Activated T-cell treated with anti-CD3 and anti-CD28 coated beads, Interleukin-2, amount 50 U/mL, for 24 hours (primary cell): ENCODE measurements at regions not wholly inside any gene's neighbourhood (a gene's known extent, or its start where the extent isn't known, plus 50 kb on each side); places are given as distances from the start of the nearest gene placed in this dataset.

Source experiments
- DNase-seq: peaks from one replicate; pipeline ENCODE4 v3.0.0-alpha.2; 2020
- H3K27ac Mint-ChIP-seq: 2 replicates; pipeline ENCODE4 v1.8.0; 2020; ENCODE audit warnings: mild to moderate bottlenecking, mixed read lengths
- H3K27me3 Mint-ChIP-seq: 2 replicates; pipeline ENCODE4 v1.8.0; 2020; ENCODE audit warnings: mixed read lengths
- H3K36me3 Mint-ChIP-seq: 2 replicates; pipeline ENCODE4 v1.8.0; 2020; ENCODE audit warnings: low read depth, mixed read lengths
- H3K4me1 Mint-ChIP-seq: 2 replicates; pipeline ENCODE4 v1.8.0; 2020; ENCODE audit warnings: low read depth, mixed read lengths
- H3K4me3 Mint-ChIP-seq: 2 replicates; pipeline ENCODE4 v1.8.0; 2020; ENCODE audit warnings: mild to moderate bottlenecking, moderate library complexity, mixed read lengths
- H3K9me3 Mint-ChIP-seq: 2 replicates; pipeline ENCODE4 v1.8.0; 2020; ENCODE audit warnings: mixed read lengths

DNA sequence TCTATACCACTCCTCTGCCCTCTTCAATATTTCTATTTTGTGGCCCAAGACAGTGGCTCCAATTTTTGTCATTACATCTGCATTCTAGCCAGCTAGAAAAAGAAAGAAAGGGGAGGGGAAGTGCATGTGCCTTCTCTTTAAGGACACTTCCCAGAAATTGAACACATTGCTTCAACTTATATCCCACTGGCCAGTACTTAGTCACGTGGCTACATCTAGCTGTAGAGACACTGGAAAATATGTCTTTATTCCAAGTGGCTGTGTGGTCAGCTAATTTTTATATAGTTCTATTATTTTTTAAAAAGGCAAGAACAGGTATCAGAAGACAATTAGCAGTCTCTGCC lies 200.4 kb downstream of the SNX19 start:
- no peak overlapping the region for H3K27ac Mint-ChIP-seq
- H3K4me3 Mint-ChIP-seq, result no peak overlapping the region
- DNase-seq, result no peak
- no peaks in the 10 kb centered on the region for H3K9me3 Mint-ChIP-seq
- no peaks in the 10 kb centered on the region for H3K36me3 Mint-ChIP-seq
- peaks cover 3% of the 10 kb centered on the region for H3K27me3 Mint-ChIP-seq
- H3K4me1 Mint-ChIP-seq, result no peaks in the 10 kb centered on the region

DNA sequence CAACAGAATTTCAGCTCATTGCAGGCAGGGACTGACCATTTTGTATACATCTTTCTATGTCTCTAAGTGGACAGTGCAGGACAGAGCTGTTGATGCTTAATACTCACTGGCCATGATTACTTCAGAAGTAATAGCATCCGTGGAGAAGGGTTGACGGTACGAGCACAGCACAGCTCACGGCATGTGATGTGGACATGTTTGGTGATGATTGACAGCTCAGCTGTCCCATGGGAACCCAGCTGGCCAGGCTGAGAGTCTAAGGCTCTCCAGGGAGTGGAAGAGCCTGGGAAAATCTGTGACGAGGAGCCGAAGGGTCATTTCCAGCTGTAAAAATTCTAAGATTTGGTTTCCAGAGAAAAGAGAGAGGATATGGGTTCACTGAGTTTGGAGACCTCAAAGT lies 198.2 kb downstream of the SNX19 start:
- Mint-ChIP-seq H3K4me3 (no peak overlapping the region), H3K9me3 (no peaks in the 10 kb centered on the region), H3K27me3 (peaks cover 3% of the 10 kb centered on the region), H3K4me1 (no peaks in the 10 kb centered on the region), H3K36me3 (no peaks in the 10 kb centered on the region), H3K27ac (no peak overlapping the region)
- no peak for DNase-seq

DNA sequence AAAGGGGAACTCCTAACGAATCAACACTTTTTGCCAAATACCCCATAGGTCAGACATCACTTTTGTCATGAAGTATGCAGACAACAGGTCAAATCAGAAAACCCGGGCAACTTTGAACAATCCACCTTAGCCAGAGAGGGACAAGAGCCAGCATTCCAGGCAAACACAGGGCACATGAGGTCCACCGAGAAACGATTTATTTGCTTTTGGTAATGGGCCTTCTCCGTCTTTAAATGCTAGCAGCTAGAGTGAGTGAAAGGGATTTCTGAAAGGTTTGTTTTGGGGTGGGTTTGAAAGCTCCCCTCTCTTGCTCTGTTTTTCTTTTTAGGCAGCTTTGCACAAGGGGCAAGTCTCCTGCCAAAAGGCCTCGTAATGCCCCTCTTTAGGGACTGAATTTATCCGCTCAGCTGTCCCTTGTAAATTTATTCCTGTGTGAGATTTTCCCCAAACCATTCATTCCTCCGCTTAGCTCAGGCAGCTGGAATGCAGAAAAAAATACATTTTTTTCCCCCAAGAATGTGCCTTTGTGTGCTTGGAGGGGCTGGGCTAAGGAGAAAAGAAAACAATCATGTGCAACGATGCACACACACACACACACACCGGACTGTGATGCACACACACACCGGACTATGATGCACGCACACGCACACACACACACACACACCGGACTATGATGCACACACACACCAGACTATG lies 196.9 kb downstream of the SNX19 start:
- H3K27ac Mint-ChIP-seq, result no peak overlapping the region
- H3K9me3 Mint-ChIP-seq, result no peaks in the 10 kb centered on the region
- no peaks in the 10 kb centered on the region for H3K36me3 Mint-ChIP-seq
- peaks cover 3% of the 10 kb centered on the region for H3K27me3 Mint-ChIP-seq
- DNase-seq, result no peak
- no peak overlapping the region for H3K4me3 Mint-ChIP-seq
- no peaks in the 10 kb centered on the region for H3K4me1 Mint-ChIP-seq

DNA sequence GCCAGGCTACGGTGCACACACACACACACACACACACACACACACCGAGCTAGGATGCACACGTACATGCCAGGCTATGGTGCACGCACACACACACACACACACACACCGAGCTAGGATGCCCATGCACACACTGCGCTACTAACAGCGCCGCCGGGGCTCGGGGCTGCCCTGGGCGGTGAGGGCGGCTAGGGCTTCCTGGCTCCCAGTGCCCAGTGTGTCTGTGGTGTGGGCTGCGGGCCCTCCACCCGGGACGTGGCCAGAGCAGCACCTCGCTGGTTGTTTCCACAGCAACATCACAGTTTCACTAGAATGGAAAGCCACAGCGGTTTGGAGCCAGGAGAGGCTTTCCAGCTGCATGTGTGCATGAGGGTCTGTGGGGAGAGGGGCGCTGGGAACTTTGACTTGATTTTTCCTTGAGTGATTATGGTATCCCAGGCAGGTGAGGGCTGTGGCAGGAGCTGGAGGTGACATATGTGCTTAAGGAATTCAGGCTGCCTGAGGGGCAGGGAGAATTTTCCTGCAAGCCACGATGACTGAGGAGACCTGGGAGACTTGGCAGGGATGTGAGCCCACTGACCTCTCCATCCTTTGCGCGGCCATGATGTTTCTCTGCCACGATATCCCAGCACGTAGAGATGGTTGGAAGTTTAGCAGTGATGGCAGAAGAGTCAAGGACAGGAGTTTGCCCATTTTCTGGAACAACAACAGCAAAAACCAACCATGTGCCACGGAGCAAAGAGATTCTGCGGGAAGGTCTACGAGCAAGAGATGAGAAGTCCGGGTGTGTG lies 195.9 kb downstream of the SNX19 start:
- H3K27me3 Mint-ChIP-seq, result no peaks in the 10 kb centered on the region
- H3K9me3 Mint-ChIP-seq, result no peaks in the 10 kb centered on the region
- no peaks in the 10 kb centered on the region for H3K4me1 Mint-ChIP-seq
- H3K27ac Mint-ChIP-seq, result no peak overlapping the region
- no peak overlapping the region for H3K4me3 Mint-ChIP-seq
- no peak for DNase-seq
- H3K36me3 Mint-ChIP-seq, result no peaks in the 10 kb centered on the region

DNA sequence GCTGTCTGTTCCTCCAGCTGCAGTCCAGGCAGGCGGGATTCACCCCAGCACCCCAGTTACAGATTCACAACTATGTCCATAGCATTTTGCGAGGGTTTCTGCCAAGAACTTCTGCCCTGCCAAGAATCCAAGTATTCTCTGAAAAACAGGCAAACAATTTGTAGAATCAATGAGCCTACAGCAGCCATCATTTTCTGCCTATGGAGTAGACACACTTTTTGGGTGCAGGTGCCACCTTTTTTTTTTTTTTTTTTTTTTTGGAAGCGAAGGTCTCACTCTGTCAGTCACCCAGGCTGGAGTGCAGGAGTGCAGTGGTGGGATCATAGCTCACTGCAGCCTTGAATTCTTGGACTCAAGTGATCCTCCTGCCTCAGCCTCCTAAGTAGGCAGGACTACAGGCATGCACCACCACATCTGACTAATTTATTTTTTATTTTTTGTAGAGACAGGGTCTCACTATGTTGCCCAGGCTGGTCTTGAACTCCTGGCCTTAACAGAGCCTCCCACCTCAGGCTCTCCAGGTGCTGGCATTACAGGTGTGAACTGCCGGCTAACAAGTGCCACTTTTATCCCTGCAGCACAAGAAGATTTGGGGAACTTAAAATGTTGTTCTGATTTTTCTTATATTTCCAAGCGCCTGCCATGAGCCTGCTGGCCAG lies 195.1 kb downstream of the SNX19 start:
- Mint-ChIP-seq H3K27ac (no peak overlapping the region), H3K4me3 (no peak overlapping the region), H3K27me3 (no peaks in the 10 kb centered on the region), H3K36me3 (no peaks in the 10 kb centered on the region), H3K9me3 (no peaks in the 10 kb centered on the region), H3K4me1 (no peaks in the 10 kb centered on the region)
- no peak for DNase-seq

DNA sequence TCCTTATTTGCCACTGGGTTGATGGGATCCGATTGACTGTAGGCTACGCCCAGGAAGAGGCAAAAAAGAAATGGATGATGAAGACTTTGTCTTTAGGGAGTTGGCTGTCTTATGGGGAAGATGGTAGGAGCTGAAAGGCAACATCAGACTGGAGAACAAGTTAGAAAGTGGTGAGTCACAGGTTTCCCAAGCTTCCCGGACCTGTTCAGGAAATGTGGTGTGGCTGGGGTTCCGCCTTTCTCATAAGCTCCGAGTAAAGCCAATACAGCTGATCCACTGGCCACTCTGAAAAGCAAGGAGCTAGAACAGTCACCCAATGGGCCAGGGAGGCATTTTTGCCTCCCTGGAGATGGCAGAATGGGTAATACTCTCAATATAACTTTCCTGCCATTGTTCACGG lies 194.5 kb downstream of the SNX19 start:
- H3K4me3 Mint-ChIP-seq, result no peak overlapping the region
- H3K36me3 Mint-ChIP-seq, result no peaks in the 10 kb centered on the region
- no peak overlapping the region for H3K27ac Mint-ChIP-seq
- no peak for DNase-seq
- H3K27me3 Mint-ChIP-seq, result peaks cover 3% of the 10 kb centered on the region
- H3K9me3 Mint-ChIP-seq, result no peaks in the 10 kb centered on the region
- H3K4me1 Mint-ChIP-seq, result no peaks in the 10 kb centered on the region

DNA sequence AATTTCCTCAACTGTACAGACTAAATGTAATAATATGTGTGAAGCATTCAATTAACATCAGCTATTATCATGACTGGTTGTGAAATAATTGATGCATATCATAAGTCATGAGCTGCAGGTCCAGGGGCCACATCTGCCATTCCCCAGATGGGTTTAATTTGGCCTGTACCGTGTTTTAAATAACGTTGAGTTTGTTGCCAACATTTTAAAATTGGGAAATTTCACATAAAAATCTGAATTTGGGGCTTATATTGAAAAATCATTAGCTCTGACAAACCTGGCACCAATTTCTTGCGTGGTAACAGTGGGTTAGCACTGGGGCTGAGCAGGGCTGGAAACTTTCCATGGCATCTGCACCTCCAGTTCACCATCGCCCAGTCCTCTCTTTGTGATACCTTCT lies 193.9 kb downstream of the SNX19 start:
- Mint-ChIP-seq H3K4me3 (no peak overlapping the region), H3K4me1 (no peaks in the 10 kb centered on the region), H3K9me3 (no peaks in the 10 kb centered on the region), H3K27me3 (peaks cover 3% of the 10 kb centered on the region), H3K27ac (no peak overlapping the region), H3K36me3 (no peaks in the 10 kb centered on the region)
- no peak for DNase-seq

DNA sequence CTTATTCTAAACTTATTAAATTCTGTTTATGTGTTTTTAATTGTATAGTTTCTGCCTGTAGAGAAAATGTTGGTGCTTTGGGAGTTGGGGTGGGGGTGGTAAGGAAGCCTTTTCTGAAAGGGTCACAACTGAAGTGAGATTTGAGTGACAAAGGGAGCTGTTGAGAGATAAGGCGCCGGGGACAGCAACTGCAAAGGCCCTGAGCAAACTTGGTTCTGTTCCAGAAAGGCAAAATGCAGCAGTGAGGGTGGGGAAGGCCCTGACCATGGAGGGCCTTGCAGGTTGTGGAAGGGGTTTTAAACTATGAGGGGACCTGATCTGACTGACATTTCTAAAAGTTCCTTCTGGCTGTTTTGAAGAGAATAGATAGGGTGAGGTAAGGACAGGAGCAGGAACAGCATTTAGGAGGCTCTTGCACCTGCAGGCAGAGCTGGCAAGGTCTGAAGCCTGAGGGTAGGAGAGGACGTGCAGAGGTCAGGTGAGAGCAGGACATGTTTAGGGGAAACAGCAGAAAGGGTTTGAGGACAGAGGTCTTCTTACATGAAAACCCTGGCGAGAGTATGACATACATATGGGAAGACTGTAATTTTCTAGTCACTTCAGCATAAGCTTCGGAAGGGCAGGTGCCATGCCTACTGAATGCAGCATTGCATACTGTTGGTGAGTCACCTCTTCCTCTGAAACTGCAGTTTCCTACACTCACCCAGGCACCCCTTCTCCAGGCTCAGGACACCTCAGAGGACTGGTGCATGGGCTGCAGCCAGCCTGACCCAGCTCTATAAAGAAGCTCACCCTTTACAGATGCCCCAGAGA lies 190.7 kb downstream of the SNX19 start:
- Mint-ChIP-seq H3K4me3 (no peak overlapping the region), H3K27me3 (peaks cover 3% of the 10 kb centered on the region), H3K27ac (no peak overlapping the region), H3K9me3 (peaks cover 3% of the 10 kb centered on the region), H3K36me3 (no peaks in the 10 kb centered on the region), H3K4me1 (no peaks in the 10 kb centered on the region)
- DNase-seq, result no peak

DNA sequence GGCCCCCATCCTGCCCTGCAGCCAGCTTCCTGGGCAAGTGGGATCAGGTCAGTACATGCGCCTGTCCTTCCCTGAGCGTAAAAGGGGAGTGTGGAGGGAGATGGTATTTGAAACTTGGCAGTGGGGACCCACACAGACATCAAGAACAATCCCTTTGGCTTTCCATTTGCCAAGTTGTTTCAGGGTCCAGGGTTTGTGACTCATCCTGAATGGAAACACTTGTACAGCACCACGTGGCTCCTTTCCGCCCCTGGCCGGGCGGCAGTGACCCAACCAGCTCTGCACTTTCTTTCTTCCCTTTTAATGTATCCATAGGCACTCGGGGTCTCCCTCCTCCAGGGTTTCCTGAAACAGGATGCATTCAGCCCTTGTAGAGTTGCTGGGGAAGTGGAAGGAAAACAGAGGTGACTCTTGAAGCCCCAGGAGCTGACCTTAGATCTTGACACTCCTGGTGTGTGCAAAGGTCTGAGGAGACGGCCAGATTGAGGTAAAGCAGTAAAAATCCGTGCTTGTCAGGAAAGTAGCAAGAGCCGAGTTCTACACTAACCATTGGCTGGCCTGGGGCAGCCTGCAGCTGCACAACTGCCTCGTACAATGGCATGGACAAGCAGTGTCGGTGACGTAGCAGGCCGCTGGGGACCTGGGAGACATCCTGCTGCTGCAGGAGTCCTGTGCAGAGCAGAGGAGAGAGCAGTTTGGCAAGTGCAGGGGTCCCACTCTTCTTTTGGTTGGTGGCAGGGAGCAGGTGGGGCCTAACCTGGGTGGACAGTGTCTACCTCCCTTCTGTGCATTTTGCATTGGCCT lies 189.8 kb downstream of the SNX19 start:
- Mint-ChIP-seq H3K4me1 (no peaks in the 10 kb centered on the region), H3K27ac (no peak overlapping the region), H3K4me3 (no peak overlapping the region), H3K9me3 (peaks cover 5% of the 10 kb centered on the region), H3K27me3 (peaks cover 3% of the 10 kb centered on the region), H3K36me3 (no peaks in the 10 kb centered on the region)
- DNase-seq, result no peak

DNA sequence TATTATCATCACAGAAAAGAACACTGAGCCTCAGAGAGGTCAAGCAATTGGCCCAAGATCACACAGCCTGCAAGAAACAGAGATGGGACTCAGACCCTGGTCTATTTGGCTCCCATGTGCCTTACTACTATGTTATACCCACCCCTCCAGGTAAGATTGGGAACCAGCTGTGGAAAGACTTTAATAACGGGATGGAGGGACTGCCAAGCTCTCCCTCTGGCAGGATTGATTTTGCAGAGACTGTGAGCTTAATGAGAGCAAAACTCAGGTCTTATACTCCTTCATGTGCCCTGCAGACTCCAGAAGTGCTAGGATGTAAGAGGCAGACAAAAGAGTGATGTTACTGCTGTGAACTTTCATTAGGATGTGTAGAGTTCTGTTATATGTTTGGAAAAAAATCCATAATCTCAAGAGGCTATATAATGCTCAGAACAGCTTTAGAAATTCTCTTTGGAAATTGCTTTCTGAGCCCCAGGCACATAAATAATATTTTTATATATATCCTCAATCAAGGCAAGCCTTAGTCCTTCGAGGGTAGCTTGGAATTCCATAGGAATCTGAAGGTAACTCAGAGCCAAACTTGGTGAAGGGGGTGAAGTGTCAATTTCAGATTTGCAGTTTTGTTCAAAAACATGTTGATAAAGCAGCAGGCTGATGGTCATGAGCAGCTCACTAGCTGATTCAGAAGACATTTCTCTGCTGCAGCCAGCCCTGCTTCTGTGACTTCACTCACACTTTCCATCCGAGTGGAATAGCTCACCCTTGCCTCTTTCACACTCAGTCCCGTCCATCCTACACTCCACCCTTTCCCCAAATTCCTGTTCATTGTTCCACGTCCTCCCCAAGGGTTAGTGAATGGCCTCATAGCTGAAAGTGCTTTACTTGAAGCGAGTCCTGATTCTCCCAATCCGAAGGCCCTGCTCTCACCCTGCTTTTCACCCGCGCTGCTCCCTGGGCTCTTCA lies 188.8 kb downstream of the SNX19 start:
- H3K27ac Mint-ChIP-seq, result no peak overlapping the region
- peaks cover 5% of the 10 kb centered on the region for H3K9me3 Mint-ChIP-seq
- no peaks in the 10 kb centered on the region for H3K36me3 Mint-ChIP-seq
- DNase-seq, result no peak
- H3K4me1 Mint-ChIP-seq, result no peaks in the 10 kb centered on the region
- no peak overlapping the region for H3K4me3 Mint-ChIP-seq
- H3K27me3 Mint-ChIP-seq, result peaks cover 3% of the 10 kb centered on the region

DNA sequence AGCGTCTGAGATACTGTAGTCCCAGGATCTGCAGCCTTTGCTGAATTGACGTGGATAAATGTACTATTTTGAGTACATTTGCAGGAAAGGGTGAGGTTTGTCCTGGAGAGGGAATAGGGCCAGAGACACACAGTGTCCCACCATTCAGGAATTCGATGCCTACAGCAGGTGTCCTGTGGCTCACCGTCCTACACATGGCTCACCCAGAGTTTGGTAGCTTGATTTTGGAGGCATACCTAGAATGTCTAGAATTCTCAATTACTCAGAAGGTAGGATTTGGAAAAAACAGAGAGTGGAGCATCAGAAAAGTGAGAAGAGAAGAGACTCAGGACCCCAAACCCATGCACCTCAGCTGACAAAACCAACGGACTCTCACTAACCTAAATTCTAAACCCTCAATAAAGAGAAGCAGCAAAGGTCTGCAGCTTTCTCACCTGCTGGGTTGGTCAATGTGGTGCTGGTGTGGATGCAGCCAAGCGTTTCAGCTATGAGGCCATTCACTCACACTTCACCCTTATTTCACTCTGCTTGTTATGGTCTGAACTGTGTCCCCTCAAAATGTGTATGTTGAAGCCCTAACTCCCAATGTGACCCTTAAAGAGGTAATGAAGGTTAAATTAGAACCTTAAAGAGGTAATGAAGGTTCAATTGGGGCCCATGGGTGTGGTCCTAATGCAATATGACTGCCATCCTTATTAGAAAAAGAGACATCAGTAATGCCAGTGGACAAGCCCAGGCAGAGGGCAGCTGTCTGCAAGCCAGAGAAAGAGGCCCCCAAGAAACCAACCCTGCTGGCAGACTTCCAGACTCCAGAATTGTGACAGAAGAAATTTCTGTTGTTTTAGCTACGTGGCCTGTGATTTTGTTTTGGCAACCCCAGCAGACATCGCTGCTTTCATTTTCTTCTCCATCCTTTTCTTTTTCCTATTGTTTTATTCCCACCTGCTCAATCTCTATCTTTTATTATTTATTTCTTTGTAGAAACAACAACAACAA lies 187.8 kb downstream of the SNX19 start:
- Mint-ChIP-seq H3K36me3 (no peaks in the 10 kb centered on the region), H3K27me3 (peaks cover 3% of the 10 kb centered on the region), H3K4me3 (no peak overlapping the region), H3K9me3 (peaks cover 6% of the 10 kb centered on the region), H3K27ac (no peak overlapping the region), H3K4me1 (no peaks in the 10 kb centered on the region)
- DNase-seq, result no peak

DNA sequence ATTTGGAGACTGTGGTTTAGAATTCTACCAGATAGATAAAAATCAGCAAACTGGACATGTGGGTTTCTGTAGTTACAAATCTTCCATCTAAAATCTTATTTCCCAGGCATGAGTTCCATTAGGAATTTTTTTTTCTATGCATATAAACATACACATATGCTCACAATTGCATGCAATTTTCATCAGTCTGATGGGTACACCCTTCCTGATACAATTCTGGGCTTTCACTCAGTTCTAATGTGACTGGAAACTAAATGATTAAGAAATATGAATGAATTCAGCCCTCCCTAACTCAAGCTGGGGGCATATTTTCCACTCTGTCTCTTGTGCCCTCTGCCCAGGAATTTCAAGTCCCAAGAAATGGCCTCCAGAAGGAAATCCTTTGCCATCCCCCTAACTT lies 187.1 kb downstream of the SNX19 start:
- Mint-ChIP-seq H3K4me1 (no peaks in the 10 kb centered on the region), H3K27me3 (peaks cover 3% of the 10 kb centered on the region), H3K27ac (no peak overlapping the region), H3K9me3 (peaks cover 7% of the 10 kb centered on the region), H3K36me3 (no peaks in the 10 kb centered on the region), H3K4me3 (no peak overlapping the region)
- no peak for DNase-seq
